ENCODE measurements at regions not wholly inside any gene's neighbourhood (a gene's known extent, or its start where the extent isn't known, plus 50 kb on each side); places are given as distances from the start of the nearest gene placed in this dataset.

DNA sequence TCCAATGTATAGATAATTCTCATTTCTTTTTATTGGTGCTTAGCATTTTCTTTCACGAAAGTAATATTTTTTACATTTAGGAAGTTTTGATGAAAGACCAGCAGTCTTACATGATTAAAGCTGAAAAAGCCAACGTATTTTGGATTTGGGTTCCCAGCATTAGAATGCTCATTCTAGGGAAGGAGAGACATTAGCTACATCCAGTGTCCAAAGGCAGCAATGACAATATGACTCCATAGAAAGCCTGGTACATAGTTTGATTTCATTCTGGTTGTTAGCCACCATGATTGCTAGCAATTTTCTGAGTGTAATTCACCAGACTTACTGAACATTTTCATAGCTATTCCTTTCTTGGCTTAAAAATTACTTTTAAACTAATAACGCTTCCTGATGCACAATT, 1397.5 kb downstream of the PCDH7 start:
- no peak for DNase-seq

DNA sequence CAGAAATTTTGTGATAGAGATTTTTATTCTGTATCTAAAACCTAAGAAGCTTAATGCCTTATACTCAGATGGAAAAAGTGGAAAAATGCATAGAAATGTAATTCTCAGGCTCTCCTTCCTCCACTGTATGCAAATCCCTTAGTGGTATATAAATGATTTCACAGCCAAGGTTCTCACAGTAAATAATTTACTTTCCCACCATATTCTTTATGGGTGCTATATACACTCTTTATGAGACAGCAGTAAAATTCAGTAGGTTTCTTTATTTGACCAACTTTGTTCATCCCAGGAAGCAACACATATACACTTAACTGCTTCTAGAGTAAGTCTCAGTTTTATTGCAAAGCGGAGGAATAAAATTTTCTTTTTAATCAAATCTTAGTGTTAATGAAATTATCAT, 1399.7 kb downstream of the PCDH7 start:
- DNase-seq: no peak

DNA sequence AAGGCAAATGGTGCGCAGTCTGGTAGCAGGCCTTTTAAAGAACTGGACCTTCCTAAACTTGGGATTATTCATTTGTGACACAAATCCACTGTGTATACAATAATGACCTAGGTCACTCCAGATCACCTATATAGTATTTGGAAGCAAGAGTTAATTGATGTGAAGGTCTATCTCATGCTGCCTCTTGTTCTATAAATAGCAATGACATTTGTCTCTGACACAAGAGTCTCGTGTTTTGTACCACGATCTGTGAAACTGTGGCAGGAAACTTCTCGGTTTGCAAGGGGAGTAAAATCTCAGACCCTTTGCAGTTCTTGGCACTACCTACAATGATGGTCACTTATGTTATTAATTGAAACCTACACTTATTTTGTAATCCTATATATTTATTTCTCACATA, 1408.4 kb downstream of the PCDH7 start:
- no peak for DNase-seq

DNA sequence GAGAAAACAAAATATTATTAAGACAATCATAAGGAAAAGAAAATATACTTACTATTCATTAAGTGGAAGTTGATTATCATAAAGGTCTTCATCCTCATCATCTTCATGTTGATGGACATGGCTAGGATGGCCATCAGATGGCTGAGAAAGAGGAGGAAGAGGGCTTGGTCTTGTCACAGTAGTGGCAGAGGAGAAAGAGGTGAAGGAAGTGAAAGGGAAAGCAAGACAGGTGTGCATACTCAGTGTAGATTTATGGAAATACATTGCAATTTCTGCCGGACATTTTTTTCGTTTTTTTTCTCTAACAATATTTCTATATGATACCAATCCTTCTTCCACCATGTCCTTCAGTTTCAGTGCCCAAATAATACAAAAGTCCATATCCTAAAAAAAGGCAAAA, 1409.8 kb downstream of the PCDH7 start:
- DNase-seq: no peak

GRCh38 chr4:32133141-32133540, 1413.0 kb downstream of the PCDH7 start:
- no peak for DNase-seq

- DNase-seq: no peak
Observed at GRCh38 chr4:32133734-32134133, 1413.6 kb downstream of the PCDH7 start.

GRCh38 chr4:32135642-32136041, 1415.5 kb downstream of the PCDH7 start:
- no peak for DNase-seq

DNA sequence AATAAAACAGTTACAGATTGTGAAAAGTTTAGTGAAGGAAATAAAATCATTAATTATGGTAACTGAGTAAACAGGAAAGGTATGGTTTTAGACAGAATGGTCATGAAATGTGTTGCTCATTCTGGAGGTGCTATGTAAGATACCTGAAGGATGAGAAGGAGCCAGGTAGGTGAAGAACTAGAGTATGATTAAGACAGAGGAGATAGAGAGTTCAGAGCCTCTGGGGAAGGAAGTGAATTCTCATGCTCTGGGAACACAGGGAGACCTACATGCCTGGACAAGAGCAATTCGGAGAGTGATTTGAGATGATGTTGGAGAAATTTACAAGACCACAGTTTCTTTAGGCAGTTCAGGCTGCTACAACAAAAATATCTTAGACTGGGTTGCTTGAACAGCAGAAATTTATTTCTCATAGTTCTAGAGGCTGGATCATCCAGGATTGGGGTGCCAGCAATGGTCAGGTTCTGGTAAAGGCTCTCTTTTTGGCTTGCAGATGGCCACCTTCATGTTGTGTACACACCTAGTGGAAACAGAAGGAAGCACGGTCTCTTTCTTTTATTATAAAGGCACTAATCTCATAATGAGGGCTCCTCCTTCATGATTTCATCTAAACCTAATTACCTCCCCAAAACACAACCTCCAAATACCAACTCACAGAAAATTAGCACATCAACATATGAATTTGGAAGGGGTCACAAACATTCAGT, 1416.1 kb downstream of the PCDH7 start:
- DNase-seq: no peak

GRCh38 chr4:32140636-32141035, 1420.5 kb downstream of the PCDH7 start:
- DNase-seq: no peak

- DNase-seq: no peak
Observed at GRCh38 chr4:32142075-32142474, 1421.9 kb downstream of the PCDH7 start.

DNA sequence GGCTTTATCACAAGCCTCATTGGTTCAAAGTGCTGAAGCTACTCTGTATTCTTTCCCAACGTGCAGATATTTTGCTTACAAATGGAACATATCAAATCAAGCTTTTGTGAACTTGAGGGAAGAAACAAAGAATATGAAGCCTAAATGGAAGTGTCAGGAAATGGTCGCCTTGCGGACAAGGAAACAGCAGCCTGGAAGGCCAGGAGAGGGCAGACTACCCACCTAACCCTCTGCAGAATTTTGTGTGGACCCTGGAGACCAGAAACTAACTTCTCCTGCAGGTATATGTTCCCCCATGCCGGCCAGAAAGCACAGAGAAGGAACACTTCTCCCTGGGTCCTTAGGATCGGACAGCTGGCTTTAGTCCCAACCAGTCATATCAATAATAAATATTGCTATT, 1425.8 kb downstream of the PCDH7 start:
- no peak for DNase-seq

GRCh38 chr4:32147446-32148085, 1427.4 kb downstream of the PCDH7 start:
- DNase-seq: no peak

- DNase-seq: no peak
Observed at GRCh38 chr4:32148111-32148666, 1428.0 kb downstream of the PCDH7 start.

DNA sequence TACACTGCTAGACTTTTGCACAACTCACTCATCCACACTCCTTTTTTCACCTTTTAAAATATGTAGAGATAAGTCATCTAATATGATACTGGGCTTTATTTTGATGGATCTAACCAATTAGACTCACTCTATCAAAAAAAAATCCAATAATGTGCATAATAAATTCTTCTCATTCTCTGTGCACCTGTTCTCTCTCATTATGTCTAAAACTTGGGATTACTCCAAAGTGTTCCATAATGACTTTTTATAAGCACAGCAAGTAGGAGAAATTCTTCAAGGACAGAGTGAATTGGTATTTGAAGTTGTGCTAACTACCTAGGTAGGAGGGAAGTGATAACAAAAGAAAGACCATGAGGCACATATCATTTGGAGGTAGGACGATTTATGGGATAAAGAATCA, 1438.8 kb downstream of the PCDH7 start:
- no peak for DNase-seq

DNA sequence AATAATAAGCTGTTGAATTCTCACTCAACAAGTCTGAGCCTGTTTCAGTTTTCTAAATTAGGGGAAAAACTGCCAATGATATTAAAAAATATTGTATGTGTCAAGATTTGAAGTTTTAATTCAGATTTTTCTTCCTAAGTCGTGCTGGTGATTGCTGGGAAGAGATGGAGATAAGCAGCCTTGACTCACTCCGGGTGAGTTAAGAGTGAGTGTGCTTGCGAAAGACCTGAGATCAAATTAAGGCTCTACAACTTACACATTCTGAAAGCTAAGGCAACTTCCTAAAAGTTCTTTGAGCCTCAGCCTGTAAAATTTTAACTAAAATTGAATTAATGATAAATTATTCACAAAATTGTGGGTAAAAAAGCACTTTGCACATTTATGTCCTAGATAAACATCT, 1441.2 kb downstream of the PCDH7 start:
- DNase-seq: no peak

- DNase-seq: no peak
Observed at GRCh38 chr4:32163125-32163524, 1443.0 kb downstream of the PCDH7 start.

GRCh38 chr4:32169841-32170240, 1449.7 kb downstream of the PCDH7 start:
- DNase-seq: no peak

DNA sequence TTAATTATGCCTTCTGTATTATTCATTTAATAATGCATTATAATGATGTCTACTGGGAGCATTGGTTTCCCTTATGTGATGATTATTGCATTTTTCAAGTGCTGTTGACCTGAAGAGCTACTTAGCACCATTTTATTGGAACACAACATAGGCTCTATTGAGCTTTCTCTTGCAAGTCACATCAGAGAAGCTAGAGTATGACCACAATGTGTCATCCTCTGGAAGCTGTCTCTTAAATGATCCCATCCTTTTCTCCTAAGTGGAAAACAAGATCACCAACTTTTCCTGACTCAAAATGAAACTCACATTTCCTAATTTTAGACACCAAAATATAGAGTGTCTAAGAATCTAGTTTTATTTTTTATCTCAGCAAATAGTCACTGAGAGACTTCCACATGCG, 1451.9 kb downstream of the PCDH7 start:
- DNase-seq: no peak

GRCh38 chr4:32172761-32173160, 1452.6 kb downstream of the PCDH7 start:
- DNase-seq: no peak

- no peak for DNase-seq
Observed at GRCh38 chr4:32180086-32180485, 1459.9 kb downstream of the PCDH7 start.

GRCh38 chr4:32184186-32184585, 1464.0 kb downstream of the PCDH7 start:
- DNase-seq: no peak

DNA sequence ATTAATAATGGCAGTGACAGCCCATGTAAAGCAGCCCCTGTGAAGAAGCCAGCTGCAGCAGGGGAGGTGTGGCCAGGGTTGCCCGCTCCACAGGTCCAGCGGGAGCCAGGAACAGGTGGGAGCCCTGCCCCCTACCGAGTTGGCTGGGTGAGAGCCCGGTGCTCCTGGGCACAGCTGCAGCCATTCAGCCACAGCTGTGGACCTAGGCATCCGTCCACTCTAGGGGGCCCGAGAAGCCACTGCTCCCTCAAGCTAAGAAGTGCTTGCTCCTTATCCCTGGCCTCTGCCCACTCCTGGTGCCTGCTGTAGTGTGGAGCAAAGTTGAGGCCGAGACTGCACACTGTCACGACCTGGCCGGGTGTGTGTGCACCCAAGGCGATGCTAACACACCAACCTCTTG, 1469.0 kb downstream of the PCDH7 start:
- DNase-seq: no peak

DNA sequence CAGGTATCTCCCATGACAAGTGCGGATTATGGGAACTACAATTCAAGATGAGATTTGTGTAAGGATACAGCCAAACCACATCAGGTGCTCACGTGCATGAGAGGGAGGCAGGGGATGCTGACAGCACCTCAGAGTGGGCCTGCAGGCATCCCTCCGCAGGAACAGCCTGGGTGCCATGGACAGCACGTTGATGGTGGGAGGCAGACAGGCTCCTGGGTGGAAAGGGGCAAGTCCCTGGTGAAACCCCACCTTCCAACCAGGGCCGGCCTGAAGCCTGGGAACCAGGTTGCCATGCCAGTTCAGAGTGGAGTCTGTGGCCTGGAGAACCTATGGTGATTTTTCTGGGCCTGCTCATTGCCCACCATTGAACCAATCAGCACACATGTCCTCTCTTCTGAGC, 1469.6 kb downstream of the PCDH7 start:
- DNase-seq: no peak

- no peak for DNase-seq
Observed at GRCh38 chr4:32191961-32192360, 1471.8 kb downstream of the PCDH7 start.

DNA sequence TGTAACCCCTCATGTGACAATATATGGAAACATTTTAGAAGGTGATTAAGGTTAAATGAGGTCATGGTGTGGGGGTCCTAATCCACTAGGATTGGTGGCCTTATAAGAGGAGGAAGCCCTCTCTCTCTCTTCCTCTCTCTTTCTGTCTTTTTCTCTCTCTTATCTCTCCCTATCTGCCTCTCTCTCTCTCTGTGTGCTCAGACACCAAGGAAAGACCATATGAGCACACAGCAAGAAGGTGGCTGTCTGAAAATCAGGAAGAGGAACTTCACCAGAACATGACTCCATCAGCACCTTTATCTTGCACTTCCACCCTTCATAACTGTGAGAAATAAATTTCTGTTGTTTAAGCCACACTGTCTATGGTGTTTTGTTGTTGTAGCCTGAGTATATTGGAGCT, 1472.2 kb downstream of the PCDH7 start:
- DNase-seq: no peak

All from stimulated activated CD4-positive, alpha-beta T cell treated with anti-CD3 and anti-CD28 coated beads, Interleukin-4, amount 100 ng/mL, for 4 hours (primary cell).